Transverse colon (tissue), 4 donors: ENCODE measurements at regions not wholly inside any gene's neighbourhood (a gene's known extent, or its start where the extent isn't known, plus 50 kb on each side); places are given as distances from the start of the nearest gene placed in this dataset.

Experiments used
- EP300 ChIP-seq: sonication (generic); formaldehyde crosslinking; IDR thresholded peaks from one replicate; pipeline ENCODE4 v1.6.1; 2017; ENCODE audit warnings: antibody characterized with exemption, low read depth
- POLR2A ChIP-seq: fragments of 450-650 bp; IDR thresholded peaks from one replicate; pipeline ENCODE4 v1.6.1; 2016; ENCODE audit warnings: antibody characterized with exemption, mild to moderate bottlenecking, moderate library complexity
- POLR2AphosphoS5 ChIP-seq, 3 donors: sonication (generic); formaldehyde crosslinking; IDR thresholded peaks; one replicate each; pipeline ENCODE4 v1.6.1; 2016; ENCODE audit warnings: antibody characterized with exemption in 3 of 3
- TF ChIP-seq, protein P1 (sequence below), 5 experiments: fragments of 200-600 bp in 3 of 5; fragments of 450-650 bp in 2 of 5; sonication (generic) in 3 of 5; IDR thresholded peaks; 1 replicate in 2 of 5; 2 replicates in 3 of 5; pipeline ENCODE4 v1.5.1; 2016 to 2017; ENCODE audit warnings: antibody characterized with exemption in 5 of 5, inconsistent platforms in 3 of 5, mild to moderate bottlenecking in 2 of 5, moderate library complexity in 1 of 5

GRCh38 chrX:80511969-80512760, 91.9 kb downstream of the TENT5D start:
- TF ChIP-seq, protein P1, sequence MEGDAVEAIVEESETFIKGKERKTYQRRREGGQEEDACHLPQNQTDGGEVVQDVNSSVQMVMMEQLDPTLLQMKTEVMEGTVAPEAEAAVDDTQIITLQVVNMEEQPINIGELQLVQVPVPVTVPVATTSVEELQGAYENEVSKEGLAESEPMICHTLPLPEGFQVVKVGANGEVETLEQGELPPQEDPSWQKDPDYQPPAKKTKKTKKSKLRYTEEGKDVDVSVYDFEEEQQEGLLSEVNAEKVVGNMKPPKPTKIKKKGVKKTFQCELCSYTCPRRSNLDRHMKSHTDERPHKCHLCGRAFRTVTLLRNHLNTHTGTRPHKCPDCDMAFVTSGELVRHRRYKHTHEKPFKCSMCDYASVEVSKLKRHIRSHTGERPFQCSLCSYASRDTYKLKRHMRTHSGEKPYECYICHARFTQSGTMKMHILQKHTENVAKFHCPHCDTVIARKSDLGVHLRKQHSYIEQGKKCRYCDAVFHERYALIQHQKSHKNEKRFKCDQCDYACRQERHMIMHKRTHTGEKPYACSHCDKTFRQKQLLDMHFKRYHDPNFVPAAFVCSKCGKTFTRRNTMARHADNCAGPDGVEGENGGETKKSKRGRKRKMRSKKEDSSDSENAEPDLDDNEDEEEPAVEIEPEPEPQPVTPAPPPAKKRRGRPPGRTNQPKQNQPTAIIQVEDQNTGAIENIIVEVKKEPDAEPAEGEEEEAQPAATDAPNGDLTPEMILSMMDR (IDR thresholded peaks at IDR 0.05) = no peak
- TF ChIP-seq POLR2AphosphoS5 (IDR thresholded peaks at IDR 0.05) (no peak), POLR2A (no peak), EP300 (no peak)
